Stimulated activated naive CD4-positive, alpha-beta T cell treated with Interleukin-2 at 50 U/mL for 16 hours (primary cell): ENCODE measurements at regions not wholly inside any gene's neighbourhood (a gene's known extent, or its start where the extent isn't known, plus 50 kb on each side); places are given as distances from the start of the nearest gene placed in this dataset.

Experiments
- DNase-seq: peaks from one replicate; lab custom pipeline; 2025; lab: John Stamatoyannopoulos, UW

DNA sequence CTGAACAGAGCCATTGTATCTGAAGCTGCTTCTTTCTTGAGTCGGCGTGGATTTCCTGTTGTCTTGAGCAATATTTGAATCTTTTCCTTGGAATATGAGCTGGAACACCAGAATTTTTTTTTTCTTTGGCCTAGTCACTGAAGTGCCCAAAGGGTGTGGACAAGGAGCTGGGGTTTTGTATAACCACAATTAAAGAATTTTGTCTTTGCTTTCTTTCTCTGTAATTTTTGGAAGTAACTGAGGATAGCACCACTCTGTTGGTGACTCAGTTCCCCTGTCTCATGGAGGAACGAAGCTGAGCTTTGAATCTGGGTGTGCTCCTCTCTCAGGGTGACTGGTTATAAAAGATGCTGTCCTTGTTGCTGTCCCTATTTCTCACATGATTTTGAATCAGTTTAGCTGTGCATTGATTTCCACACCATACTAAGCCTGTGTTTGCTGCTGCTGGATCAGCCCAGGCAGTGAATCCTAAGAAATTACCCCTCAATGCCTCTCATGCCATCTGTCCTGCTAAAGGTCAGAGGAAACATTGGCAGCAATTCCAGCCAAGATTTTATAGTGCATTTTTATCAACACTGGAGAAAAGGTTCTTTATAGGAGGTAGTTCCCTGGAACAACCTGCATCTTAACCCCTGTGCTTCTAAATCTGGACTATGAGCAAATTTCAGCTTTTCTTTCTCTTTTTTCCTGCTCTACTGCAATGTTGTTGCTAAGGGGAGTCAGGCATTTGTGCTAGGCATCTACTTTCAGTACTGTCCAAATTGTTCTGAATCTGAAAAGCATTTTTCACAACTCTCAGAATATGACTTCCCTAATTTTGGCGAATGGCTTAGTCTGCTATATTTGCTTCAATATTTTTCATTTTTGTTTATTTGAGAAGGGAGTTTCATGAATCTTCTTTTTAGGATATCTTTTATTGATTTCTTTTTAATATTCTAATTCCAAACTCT, 540.8 kb downstream of the SOX6 start:
- no peak for DNase-seq

DNA sequence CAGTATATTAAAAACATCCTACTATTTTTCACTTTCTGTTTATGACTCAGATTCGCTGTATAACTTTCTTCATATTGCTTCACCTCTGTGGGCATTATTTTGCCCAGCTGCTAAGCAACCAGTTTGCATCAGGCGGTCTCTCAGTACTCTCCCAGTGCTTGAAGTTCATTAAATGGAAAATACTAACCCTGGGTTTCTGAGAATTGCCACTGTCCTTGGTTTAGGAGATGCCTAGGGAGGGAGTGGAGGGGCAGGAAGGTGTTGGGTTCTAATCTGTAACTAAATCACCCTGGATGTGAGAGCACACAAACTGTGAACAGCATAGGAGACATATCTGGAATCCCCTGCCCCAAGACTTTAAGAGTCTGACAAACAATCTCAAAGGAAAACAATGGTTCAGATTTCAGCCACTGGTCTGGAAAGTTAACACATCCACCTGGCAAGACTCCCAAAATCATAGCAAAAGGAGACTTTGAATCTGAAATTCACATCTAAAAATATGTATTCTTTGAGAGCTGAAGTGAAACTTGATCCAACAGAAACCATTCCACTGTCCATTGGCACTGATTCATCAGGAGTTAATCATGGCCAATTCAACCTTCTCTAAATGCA, 540.0 kb downstream of the SOX6 start:
- DNase-seq = no peak

DNA sequence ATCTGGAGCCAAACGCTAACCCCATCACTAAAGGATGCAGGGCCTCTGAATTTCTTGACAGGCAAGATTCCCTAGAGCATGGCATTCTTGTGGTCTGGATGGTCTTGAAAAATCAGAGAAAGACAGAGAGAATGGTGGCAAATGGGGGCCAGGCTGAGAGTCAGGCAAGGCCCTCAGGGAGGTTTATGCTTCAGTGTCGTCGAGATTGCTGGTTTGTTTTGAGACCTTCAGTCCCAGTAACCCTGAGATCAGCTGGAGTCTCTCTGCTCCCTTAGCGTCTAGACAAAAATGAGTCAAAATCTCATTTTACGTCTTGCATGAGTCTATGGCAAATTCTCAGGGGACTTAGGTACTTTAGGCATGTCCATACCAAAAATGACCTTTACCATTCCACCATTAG, 539.3 kb downstream of the SOX6 start:
- DNase-seq = no peak

DNA sequence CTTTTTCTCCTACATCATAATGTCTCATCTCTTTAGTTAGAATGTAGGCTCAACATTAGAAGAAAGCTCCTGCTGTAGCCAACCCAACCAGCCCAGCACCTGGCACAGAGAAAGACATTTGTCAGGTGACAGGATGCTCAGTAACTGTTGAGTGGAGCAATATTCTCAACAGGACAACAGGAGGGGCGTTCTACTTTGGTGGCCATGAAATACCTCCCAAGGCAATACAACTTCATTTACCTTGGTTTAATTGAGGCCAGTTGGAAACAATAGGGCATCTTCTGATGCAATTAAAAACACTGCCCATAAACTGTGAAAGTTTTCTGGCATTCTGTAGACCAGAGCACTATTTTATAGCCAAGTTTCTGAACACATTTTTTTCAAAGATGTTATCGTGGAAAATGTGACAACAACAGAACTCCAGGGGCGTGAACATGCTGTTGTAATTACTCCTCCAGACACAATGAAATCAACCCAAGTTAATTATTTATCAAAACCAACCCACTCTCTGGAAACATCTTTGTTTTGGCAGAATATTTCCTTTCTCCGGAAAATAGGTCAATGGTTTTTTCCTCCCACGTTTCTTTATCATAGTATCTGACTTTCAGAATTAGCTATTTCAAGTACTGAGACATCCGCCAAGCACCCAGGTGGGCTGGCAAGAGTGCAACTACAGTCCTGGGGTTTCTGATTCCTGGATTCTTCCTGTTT, 538.1 kb downstream of the SOX6 start:
- DNase-seq = no peak

DNA sequence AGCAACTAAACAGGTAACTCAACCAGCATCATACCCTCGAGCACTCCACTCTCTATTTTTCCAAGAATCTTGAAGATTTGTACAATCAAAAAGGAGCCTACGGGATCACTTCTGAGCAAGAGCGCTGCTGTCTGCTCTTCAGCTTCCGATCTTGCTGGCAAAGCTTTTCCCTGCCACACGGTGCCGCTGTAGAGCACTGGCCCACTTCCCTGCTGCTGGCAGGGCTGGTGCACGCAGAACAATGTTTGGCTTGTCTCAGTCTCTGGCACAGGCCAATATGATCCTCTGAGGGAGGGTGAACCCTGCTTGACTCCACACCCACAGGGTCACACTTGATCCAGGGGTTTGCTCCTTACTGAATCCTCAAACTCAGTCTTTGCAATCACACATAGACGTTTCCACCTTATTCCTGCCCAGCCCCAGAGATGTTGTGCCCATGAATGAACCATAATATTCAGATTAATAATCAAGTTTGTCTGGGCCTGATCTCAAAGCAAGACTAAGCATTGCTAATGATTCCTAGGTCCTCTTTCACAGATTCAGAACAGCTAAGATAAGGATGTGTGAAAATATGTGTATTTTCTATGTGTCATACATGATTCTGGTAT, 536.6 kb downstream of the SOX6 start:
- DNase-seq = no peak

DNA sequence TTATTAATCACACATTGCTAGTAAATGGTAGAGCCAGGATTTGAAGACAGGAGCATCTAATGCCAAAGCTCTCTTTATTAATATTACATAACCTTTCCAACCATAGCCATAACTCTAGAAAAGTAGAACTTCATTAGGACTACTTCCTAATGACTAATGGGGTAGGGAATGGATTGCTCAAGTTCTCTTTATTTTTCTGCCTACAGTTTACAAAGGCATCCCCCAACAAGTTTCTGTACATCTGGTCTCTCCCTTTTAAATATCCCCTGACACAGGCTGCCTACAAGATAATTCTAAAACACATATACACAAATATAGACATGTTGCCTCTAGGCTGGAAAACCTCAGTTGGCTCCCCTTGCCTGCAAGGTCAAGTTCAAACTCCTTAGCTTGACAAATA, 534.9 kb downstream of the SOX6 start:
- DNase-seq = no peak

DNA sequence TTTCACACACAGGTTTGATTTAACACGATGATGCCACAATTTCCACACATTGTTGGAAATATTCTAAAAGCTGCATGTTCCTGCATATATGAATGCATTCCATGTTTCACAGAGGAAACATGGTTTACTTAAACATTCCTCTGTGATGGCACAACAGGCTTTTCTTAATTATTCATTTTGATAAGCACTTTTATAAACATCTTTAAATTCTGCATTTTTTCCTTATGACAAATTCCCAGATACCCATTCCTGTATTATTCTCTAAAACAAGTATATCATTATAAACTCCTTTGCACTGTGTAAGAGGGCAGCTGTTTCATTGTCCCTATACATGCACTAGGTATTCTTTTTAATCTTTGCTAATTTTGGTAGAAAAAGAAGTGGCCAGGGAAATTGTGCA, 532.3 kb downstream of the SOX6 start:
- no peak for DNase-seq

DNA sequence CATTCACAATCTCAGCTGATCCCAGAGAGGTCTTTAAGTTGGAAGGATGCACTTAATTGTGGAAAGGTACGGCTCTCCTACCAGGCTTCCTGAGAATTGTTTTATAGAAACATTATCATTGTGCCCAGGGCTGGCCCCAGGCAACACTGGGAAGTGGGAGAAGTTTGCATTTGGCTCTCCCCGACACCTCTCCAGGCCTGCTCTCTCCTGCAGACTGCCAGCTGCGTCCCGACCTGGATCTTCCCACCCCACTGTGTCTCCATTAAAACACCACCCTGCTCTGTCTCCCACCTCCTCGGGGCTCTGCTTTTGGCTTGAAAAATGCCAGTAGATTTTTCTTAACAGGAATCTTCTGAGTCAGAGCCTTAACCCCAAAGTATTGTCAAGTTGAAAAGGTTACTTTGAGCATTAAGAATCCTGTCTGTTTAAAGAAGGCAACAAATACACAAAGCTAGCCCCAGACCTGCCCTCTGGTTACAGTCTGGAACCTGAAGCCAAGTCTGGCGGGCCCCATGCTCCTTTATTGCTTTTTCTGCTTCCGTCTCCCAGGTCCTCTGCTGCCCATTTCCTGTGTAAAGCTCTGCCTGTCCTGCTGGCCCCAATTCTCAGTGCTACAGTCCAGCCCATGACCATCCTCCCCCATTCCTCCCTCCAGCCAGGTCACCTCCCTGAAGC, 530.2 kb downstream of the SOX6 start:
- DNase-seq = no peak

DNA sequence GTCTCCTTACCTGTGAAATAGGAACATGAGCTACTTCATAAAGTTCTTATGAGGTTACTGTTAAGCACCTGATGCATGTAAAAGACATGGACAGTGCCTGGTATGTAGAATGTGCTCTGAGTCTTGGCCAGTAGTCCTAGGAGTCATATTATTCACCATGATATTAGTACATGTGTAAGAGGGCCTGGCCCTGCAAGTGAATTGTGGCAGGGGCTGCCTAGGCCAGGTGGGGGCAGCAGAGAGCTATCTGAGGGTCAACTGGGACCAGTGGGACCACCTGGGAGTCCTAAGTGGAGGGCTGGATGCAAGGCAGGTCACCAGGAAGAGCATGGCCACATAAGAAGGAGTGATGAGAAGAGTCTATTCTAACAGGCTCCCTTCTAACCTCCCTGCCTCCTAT, 529.5 kb downstream of the SOX6 start:
- DNase-seq = no peak

DNA sequence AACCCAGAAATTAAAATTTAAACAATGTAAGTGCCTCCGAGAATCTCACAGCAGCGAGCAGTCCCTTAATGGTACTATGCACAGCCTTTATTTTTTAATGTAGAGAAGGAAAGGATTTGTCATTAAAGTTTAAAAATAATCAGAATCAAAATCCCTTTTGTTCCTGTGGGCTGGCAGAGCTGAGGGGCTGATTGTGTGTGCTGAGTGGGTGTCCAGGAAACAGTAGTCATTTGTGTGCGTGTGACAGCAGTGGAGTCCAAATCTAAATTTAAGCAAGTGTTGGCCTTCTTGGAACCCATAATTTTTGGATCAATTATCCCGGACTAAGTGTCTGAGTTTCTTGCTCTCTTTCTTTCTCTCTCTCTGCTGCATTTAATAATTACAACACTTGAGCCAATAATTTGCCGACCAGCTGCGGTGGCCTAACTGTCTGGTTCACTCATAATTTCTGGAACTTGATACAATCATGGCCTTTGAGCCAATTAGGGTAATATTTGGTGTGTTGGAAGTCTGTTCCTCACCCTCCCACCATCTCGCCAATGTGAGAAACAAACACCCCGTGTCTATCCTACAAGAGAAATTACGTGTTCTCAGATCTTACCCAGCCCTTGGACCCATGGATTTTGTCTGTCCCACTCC, 528.0 kb downstream of the SOX6 start:
- no peak for DNase-seq

DNA sequence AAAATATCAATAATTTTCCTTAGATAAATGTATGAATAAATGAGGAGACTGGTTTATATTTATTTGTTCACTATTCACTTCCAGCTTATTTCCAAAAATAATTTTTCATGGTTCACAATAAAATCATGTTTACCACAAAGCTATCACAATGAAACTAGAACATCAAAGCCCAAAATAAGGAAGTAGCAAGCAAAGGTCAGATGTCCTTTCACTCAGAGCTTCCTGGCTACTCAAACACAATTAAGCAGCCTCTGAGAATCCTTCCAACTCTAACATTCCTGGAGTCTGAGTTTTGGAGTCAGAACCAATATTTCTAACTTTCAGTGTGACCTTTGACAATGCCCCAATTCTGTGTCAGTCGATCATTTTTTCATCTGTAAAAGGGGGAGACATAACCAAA, 527.0 kb downstream of the SOX6 start:
- no peak for DNase-seq

DNA sequence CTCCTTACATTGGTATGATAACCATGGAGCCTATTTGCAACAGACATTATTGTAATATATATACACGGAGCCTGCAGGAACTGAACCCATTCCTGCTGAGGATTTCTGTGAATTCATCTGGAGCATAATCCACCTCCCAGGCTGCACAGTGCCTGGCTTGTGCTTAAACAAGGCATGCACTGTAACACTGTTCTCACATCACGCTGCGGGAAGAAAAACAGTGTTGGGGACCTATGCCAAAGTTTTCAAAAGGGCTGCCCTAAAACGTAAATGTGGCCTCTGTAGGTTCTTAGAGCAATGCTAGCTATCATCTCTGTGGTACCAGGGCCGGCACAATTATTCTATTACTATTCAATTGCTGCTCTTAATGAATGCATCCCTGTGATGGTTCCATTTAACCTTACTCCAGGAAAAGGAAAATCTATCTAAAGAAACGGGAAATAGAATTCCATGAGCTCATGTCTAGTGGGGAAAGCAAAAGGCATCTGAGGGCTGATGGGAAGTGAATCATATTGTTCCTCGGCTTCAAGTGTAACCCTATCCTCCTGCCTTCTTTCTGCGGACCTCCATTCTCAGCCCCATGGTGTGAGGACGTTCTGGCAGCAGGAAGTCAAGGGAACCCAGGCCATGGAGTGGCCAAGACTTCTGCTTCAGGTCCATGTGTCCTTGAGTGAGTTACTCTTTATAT, 525.5 kb downstream of the SOX6 start:
- no peak for DNase-seq

DNA sequence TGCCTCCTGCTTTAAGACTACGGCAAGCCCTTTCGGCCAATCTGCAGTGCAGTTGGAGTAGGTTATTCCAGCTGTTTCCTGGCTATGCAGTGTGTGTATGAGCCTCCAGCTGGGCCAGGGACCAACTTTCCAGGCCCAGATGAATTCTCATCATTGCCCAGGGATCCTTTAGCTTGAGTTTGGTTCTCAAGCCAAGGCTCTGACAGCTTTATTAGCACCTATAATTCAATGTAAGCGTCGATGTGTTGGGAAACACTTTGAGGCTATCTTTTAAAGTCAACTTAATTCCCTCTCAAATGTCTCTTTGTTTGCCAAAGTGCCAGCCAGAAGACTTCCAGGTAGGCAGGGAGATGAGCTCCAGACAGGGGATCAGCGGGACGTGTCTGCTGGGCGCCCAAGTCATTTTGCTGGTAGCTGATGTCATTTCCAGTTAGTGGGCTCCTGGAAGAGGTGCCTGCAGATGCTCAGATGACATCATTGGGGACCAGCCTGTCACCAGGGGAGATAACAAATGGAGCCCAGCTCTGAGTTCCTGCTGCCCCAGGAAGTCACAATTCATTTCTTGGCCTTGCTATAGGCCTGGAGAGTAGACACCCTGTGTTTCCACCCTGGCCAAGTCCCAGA, 520.4 kb downstream of the SOX6 start:
- no peak for DNase-seq

DNA sequence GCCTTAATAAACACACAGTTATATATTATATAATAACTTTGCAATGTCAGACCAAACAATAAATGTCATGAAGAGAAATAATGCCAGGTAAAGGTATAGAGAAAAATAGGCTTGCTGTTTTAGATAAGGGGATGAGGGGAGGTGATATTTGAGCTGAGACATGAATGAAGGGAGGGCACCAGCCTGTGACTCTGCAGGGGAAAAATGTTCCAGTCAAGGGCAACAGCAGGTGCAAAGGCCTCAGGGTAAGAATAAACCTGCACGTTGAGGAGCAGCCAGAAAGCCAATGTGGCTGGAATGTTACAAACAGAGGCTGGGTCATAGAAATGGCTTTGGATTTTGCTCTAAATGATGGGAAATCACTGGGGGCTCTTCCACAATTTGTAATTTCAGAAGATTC, 519.6 kb downstream of the SOX6 start:
- DNase-seq = no peak

DNA sequence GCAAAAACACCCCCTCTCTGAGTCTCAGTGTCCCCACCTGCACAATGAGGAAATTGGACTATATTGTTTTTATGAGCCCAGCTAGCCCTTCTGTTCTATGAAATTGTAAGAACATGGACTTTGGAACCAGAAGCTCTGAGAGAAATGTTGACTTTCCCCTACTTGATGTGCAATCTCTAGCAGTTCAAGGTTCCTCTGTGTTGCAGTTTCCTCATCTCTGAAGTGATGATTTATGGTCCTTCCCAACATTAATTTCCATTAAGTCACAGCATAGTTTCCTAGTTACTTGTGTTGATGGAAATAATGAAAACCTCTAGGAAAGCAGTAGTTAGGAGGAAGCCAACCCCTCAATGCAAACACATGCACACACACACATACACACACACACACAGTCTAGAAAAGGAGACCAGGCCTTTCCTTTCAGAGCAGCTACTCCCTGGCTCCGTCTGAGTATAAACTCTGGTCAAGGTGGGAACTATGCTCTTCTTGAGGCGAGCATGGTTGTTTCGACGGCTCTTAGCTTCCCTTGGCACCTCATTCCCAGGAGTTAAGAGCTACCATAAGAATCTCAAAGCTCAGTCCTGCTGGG, 518.4 kb downstream of the SOX6 start:
- no peak for DNase-seq

DNA sequence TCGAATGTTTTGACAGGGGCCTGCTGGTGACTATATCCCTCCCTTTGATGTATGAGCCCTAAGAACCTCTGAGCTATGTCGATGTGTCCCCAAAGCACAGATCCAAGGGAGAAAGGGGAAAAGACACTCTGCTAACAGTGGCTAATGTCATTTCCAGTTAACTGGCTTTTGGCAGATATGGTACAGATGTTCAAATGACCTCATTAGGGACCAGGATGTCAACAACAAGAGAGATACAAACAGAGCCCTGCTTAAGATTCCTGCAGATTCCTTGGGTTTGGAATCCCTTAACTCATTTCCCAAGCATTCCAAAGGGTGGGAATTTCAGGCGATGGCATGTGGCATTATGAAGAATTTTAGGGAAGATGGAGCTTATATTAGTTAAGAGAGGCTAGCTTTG, 517.3 kb downstream of the SOX6 start:
- DNase-seq = no peak

DNA sequence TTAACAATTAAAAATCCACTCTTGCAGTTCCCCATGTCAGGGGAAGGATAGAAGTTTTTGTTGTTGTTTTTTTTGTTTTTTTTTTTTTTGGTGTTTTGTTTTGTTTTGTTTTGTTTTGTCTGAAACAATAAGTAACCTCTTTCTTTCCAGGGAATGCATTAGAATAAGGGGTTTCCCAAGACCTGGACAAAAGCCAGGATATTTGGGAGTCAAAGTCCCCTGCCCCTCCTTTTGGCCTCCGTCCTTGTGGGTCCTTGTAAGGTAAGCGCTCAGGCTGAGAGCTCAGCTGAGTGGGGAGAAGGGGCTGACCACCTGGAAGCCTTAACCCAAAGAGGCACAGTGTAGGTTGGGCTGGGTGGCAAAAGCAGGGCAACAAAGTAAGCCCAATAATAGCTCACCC, 515.4 kb downstream of the SOX6 start:
- no peak for DNase-seq

DNA sequence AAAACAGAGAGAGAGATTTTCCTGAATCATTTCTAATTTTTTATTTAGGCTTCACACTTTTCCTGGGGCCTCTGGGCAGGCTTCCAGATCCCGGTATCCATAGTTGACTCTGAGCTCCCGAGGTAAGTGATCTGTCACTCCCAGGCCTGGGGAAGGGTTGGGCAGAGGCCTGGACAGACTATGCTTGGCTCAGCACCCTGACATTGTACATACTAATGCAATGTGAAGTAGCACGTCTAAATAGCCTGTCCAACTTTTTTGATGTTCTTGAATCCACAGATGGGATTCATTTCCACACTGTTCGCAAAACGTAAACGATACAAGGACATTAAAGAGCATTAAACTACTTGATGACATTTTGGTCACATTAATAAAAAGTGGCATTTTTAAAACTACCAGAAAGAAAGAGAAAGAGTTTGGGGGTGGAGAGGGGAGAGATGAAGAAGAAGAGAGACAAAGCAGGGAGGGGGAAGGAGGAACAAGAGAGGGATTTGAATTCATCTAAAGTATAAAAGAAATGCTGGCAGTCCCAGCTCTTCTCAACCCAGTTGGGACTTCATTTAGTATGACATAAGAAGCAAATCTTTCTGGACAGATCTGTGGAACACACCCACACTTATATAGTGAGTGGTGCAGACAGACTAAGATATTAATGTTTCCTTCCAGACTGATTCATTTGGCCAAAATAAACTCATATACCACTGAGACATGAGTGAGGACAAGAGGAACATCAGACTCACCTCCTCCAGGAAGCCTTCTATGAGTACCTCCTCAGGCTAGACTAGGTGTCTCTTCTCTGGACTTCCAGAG, 514.2 kb downstream of the SOX6 start:
- no peak for DNase-seq

DNA sequence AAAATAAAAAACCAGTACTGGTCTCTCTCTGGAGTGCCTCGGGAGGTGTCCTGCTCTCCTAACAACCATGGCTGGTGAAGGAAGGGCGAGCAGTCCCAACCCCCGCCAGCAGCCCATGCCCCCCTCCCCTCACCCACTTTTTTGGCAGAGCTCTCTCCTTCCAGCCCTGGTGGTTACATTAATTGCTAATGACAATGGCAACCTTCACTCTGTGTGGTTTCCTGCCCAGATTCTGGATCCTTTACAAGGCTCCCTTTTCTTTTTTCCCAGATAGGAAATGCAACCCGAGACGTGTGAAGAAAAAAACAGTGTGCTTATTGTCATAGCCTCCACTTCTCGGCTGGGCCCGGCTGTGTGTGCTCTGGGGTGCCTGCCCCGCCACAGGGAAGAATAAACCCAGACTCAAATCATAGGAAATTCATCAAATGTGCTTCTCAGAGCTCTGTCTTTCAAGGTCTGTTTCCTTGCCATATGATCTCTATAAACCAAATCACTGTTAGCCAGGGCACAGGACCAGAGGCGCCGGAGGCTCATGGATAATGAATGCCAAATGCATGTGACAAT, 513.0 kb downstream of the SOX6 start:
- no peak for DNase-seq
